AG09309 (cell line): ENCODE measurements at regions not wholly inside any gene's neighbourhood (a gene's known extent, or its start where the extent isn't known, plus 50 kb on each side); places are given as distances from the start of the nearest gene placed in this dataset.

Source experiments
- DNase-seq: peaks from one replicate; pipeline ENCODE4 v3.0.0-alpha.2; 2010; ENCODE audit warnings: low read depth
- H3K4me3 ChIP-seq: 2 replicates; pipeline ENCODE4 v1.5.1; 2011; ENCODE audit warnings: mild to moderate bottlenecking, low read depth, low read length, moderate library complexity; ENCODE audit not compliant: control insufficient read depth
- TF ChIP-seq, protein P1 (sequence below): IDR thresholded peaks from 2 replicates; pipeline ENCODE4 v1.5.1; 2011; ENCODE audit warnings: mild to moderate bottlenecking, low read depth, low read length, inconsistent platforms; ENCODE audit not compliant: insufficient read depth, control insufficient read depth; ENCODE audit errors: missing control alignments

DNA sequence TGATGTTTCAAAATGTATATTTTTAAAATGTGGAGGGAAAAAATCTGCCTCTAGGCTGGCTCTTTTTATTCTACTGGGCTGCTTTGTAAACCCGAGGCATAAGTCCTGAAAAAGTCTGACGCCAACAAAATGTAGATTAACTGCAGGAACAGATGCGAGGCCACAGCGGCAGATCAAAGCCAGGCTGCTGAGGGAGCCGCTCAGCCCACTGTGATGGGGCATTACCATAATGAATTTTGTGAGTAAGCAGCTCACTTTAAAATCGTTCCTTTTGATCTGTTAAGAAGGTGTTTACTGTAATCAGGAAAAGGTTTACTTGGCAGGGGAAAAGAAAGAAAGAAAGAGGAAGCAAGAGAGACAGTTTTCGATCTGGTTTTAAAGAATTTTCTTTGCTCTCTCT, 269.0 kb downstream of the ICOS start:
- TF ChIP-seq, protein P1, sequence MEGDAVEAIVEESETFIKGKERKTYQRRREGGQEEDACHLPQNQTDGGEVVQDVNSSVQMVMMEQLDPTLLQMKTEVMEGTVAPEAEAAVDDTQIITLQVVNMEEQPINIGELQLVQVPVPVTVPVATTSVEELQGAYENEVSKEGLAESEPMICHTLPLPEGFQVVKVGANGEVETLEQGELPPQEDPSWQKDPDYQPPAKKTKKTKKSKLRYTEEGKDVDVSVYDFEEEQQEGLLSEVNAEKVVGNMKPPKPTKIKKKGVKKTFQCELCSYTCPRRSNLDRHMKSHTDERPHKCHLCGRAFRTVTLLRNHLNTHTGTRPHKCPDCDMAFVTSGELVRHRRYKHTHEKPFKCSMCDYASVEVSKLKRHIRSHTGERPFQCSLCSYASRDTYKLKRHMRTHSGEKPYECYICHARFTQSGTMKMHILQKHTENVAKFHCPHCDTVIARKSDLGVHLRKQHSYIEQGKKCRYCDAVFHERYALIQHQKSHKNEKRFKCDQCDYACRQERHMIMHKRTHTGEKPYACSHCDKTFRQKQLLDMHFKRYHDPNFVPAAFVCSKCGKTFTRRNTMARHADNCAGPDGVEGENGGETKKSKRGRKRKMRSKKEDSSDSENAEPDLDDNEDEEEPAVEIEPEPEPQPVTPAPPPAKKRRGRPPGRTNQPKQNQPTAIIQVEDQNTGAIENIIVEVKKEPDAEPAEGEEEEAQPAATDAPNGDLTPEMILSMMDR, result no peak
- no peak overlapping the region for H3K4me3 ChIP-seq
- no peak for DNase-seq

- H3K4me3 ChIP-seq, result no peak overlapping the region
- no peak for DNase-seq
- TF ChIP-seq, protein P1, result no peak
These were observed 271.3 kb downstream of the ICOS start for GRCh38 chr2:204207866-204208265.

DNA sequence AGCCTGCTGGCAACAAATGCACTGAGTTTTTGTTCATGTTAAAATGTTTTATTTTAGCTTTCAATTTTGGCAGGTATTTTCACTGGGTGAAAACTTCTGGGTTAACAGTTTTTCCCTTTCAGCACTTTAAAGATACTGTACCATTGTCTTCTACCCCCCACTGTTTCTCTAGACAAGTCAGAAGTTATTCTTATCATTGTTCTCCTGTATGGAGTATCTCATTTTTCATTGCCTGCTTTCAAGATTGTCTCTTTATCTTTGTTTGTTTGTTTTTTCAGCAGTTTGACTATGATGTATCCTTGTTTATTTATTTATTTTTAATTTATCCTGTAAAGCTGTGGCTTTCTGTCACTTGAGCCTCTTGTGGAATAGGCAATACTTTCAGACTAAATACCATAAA, 277.0 kb downstream of the ICOS start:
- no peak overlapping the region for H3K4me3 ChIP-seq
- TF ChIP-seq, protein P1, result no peak
- DNase-seq, result no peak

GRCh38 chr2:204218040-204218439, 281.5 kb downstream of the ICOS start:
- H3K4me3 ChIP-seq, result no peak overlapping the region
- no peak for DNase-seq
- TF ChIP-seq, protein P1, result no peak

GRCh38 chr2:204219196-204219595, 282.6 kb downstream of the ICOS start:
- H3K4me3 ChIP-seq, result no peak overlapping the region
- DNase-seq, result no peak
- TF ChIP-seq, protein P1, result no peak

GRCh38 chr2:204220896-204221295, 284.3 kb downstream of the ICOS start:
- TF ChIP-seq, protein P1, result no peak
- no peak overlapping the region for H3K4me3 ChIP-seq
- DNase-seq, result no peak

DNA sequence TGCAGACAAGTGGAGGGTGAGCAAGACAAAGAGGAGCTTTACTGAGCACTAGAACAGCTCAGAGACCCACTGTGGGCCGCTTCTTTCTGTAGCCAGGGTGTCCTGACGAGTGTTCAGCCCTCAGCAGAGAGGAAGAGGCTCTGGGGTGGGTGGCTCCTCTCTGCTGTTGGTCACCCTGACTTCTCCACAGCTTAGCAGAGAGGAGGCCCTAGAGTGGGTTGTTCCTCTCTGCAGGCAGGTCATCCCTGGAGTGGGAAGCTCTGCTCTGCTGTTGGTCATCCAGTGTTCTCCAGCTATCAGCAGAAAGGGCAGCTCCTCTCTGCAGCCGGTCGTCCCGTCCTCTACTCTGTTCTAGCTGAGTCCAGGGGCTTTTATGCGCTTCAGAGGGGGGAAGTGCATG, 286.5 kb downstream of the ICOS start:
- TF ChIP-seq, protein P1, result no peak
- H3K4me3 ChIP-seq, result no peak overlapping the region
- no peak for DNase-seq
